HTR-8/SVneo (cell line): ENCODE measurements at regions not wholly inside any gene's neighbourhood (a gene's known extent, or its start where the extent isn't known, plus 50 kb on each side); places are given as distances from the start of the nearest gene placed in this dataset.
"Not testable (repeated sequence)": the region's sequence is repeated elsewhere in the genome, so short reads cannot be mapped to it uniquely, and the experiment has no call there.

Source experiments
- DNase-seq: peaks from one replicate; pipeline ENCODE4 v3.0.0; 2011; ENCODE audit warnings: low spot score, mixed read lengths; ENCODE audit not compliant: insufficient read length
- FAIRE-seq: peaks from 2 replicates; lab custom pipeline; 2011; peaks lifted over from hg19 to GRCh38; lab: Jason Lieb, UNC

DNA sequence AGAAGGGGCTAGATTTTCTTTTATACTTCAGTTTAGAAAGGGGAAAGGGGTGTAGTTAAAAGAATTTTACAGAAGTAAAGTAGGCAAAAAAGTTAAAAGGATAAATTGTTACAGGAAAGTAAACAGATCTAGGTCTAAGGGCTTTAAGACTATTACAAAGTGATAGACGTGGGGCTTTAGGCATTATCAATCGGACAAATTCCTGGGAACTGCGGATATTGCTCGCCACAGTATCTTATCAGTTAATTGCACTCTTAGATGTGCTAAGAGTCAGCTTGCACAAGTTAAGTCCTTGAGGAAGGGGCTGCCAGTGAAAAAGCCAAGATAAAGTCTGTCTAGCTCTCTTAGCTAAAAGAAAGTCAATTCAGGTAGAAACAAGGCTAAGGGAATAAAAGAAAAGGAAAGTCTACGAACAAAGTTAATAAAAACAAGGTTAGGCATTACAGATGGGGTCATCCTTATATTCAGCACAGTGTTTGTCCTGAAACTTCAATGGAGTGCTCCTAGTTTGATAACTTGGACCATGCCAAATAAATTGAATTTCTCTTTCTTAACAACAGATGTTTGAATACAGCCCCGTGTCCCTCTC, 125.4 kb downstream of the ART5 start:
- not testable (repeated sequence) for FAIRE-seq

DNA sequence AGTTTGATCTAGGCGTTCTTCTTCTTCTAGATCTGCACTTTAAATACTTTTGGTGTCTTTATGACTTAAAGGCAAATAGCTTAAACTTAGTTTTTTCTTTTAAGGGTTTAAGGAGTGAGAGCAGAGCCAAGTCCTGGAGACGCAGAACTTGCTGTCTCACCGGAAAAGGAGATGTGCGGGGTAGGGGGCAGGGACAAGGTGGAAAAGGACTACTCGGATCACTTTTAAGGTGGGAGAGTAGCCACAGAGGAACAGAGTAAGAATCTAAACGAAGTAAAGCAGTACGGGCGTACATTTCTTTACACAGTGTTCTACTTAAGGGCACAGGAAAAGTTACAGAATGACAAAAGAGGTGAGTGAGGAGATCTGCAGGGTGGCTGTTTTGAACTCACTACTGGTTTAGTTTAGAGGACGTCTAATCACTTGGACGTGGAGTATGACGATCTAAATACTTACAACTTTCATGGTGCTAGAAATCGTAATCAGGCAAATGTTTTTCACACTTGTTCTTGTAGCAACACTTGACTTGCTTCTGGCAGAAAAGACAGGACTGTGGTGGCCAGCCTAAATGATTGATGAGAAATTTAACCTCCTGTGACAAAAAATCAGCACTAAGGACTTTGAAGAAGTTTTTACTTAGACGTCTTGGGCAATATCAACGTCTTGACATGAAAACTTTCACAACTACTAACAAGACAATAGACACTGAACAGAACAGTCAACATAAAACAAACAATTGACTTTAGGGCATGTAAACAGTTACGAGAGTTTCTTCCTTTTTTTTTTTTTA, 127.0 kb downstream of the ART5 start:
- FAIRE-seq, DNase-seq: not testable (repeated sequence)

More for the DNA sequence above, 125.4 kb downstream of the ART5 start:
- not testable (repeated sequence) for DNase-seq

GRCh38 chr11:3513311-3513710, 128.5 kb downstream of the ART5 start:
- FAIRE-seq, DNase-seq: not testable (repeated sequence)

DNA sequence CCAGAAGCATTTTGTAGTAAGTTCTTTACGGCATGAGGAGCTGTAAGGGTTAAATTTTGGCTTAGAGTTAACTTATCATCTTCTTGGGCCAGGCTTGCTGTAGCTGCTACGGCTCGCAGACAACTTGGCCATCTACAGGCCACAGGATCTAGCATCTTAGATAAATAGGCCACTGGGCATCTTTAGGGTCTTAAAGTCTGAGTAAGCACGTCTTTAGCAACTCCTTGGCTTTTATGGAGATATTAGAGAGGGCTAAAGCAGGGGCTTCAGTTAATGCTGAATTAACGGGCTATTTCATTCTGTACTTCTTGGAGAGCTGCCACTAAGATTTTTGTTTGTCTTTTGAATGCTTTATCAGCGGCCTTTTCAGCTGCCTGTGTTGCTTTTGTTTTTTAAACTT, 129.0 kb downstream of the ART5 start:
- not testable (repeated sequence) for FAIRE-seq, DNase-seq

- FAIRE-seq, DNase-seq: not testable (repeated sequence)
Measured at GRCh38 chr11:3512133-3512703, 129.6 kb downstream of the ART5 start.

GRCh38 chr11:3511416-3512132, 130.2 kb downstream of the ART5 start:
- not testable (repeated sequence) for DNase-seq, FAIRE-seq

DNA sequence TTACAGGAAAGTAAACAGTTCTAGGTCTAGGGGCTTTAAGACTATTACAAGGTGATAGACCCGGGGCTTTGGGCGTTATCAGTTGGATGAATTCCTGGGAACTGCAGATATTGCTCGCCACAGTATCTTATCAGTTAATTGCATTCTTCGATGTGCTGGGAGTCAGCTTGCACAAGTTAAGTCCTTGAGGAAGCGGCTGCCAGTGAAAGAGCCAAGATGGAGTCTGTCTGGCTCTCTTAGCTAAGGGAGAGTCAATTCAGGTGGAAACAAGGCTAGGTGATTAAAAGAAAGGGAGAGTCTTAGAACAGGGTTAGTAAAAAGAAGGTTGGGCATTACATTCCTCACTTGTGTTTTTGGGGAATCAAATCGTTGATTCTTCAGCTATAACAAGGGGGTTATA, 130.6 kb upstream of the ZNF195 start:
- not testable (repeated sequence) for FAIRE-seq, DNase-seq

- DNase-seq, FAIRE-seq: not testable (repeated sequence)
Measured at GRCh38 chr11:3499198-3499597, 120.3 kb upstream of the ZNF195 start.

DNA sequence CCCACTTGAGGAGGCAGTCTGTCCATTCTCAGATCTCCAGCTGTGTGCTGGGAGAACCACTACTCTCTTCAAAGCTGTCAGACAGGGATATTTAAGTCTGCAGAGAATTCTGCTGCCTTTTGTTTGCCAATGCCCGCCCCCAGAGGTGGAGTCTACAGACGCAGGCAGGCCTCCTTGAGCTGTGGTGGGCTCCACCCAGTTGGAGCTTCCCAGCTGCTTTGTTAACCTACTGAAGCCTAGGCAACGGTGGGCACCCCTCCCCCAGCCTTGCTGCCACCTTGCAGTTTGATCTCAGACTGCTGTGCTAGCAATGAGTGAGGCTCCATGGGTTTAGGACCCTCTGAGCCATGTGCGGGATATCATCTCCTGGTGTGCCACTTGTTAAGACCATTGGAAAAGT, 119.4 kb upstream of the ZNF195 start:
- DNase-seq, FAIRE-seq: not testable (repeated sequence)

DNA sequence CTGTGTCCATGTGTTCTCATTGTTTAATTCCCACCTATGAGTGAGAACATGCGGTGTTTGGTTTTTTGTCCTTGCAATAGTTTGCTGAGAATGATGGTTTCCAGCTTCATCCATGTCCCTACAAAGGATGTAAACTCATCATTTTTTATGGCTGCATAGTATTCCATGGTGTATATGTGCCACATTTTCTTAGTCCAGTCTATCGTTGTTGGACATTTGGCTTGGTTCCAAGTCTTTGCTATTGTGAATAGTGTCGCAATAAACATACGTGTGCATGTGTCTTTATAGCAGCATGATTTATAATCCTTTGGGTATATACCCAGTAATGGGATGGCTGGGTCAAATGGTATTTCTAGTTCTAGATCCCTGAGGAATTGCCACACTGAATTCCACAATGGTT, 114.2 kb upstream of the ZNF195 start:
- not testable (repeated sequence) for FAIRE-seq, DNase-seq

GRCh38 chr11:3488003-3488402, 109.1 kb upstream of the ZNF195 start:
- DNase-seq, FAIRE-seq: not testable (repeated sequence)

DNA sequence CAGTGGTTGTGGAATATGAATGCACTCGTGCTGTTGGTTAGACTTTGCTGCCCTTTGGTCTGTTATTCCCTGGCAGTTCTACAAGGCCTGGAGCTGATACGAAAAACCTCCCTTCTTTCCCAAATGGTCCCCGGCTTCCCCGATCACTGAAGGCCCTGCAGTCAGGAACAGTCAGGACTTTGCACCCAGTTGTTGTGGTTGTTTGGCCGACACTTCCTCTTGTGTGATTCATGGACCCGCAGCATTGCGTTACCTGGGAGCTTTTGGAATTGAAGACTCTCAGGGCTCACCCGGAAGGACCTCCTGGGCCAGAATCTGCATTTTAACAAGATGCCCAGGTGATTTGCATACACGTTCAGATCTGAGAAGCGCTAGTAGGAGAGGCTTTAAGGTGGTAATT, 106.8 kb upstream of the ZNF195 start:
- DNase-seq, FAIRE-seq: not testable (repeated sequence)

DNA sequence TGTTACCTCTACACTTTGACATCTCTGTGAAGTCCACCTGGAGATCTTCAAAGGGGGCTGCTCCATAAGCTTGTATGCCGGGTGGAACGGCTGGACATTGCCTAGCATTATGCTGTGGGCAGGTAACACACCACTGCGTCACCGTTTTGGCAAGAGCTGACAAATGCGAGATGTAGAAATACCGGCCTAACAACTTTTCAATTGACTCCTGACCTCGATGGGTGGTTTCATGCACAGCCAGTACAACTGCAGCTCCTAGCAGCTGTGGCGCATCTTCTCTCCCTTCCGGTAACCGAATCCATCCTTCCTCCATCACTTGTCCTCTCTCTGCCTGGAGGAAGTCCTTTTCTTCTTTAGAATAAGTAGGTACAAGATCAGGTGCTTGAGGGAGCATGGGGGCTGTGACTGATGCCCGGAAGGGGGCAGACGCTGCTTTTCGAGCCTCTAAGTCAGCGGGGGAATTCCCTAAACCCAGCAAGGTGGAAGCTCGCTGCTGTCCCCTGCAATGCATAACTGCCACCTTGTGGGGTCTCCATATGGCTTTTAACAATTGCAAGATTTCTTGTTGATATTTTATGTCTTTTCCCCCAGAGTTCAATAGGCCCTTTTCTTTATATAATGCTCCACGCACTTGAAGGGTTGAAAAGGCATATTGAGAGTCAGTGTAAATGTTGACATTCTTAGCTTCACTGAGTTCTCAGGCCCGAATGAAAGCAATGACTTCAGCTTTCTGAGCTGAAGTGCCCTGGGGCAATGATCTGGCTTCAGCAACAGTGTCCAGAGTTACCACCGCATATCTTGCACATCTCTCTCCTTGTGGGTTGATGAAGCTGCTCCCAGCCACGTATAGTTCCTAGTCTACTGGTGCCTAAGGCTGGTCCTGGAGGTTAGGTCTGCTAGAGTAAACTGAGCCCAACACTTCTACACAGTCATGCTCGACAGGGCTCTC, 98.3 kb upstream of the ZNF195 start:
- DNase-seq, FAIRE-seq: not testable (repeated sequence)

GRCh38 chr11:3476084-3476936, 97.4 kb upstream of the ZNF195 start:
- not testable (repeated sequence) for FAIRE-seq, DNase-seq

- DNase-seq, FAIRE-seq: not testable (repeated sequence)
Measured at GRCh38 chr11:3468963-3469362, 90.0 kb upstream of the ZNF195 start.

DNA sequence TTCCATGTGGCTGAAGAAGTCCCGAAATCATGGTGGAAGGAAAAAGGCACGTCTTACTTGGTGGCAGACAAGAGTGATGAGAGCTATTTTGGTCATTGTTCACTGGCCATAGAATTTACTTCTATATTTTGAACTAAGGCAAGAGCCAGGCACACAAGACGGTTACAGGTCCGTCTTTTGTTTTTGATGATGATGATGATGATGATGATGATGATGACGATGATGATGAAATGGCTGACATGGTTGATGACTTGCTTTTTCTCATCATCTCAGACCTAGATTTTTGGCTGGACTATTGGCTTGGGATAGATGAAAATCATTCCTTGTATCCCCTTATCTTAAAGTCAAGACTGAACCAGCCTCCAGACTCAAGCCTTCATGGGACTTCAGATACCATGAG, 88.7 kb upstream of the ZNF195 start:
- not testable (repeated sequence) for DNase-seq, FAIRE-seq

GRCh38 chr11:3455666-3456065, 76.7 kb upstream of the ZNF195 start:
- FAIRE-seq, DNase-seq: not testable (repeated sequence)

DNA sequence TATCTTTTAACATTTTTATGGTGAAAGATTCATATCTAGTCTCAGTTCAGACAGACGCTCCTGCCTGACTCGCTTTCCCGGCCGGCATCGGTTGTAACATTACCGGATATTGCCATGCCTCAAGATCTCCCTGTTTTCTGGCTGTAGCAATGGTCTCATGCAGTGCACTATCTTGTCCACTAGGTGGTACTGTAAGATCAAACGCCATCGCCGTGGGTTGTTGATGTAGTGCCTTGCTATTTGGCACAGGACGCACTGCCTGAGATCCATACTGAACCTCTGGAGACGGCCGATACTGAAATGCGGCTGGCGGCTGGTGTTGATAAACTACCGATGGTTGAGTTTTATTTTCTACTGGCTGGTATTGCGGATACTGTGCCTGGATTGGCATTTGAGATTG, 75.9 kb upstream of the ZNF195 start:
- not testable (repeated sequence) for FAIRE-seq, DNase-seq
